Muscle of leg (tissue), 3 donors: ENCODE measurements at regions not wholly inside any gene's neighbourhood (a gene's known extent, or its start where the extent isn't known, plus 50 kb on each side); places are given as distances from the start of the nearest gene placed in this dataset.
"Not testable (repeated sequence)": the region's sequence is repeated elsewhere in the genome, so short reads cannot be mapped to it uniquely, and the experiment has no call there.

Source experiments
- DNase-seq: peaks from one replicate; pipeline ENCODE4 v3.0.0; 2013
- H3K27ac ChIP-seq: one replicate; pipeline ENCODE4 v1.5.1; 2013; ENCODE audit warnings: mild to moderate bottlenecking, low read length, control low read depth
- H3K27me3 ChIP-seq: one replicate; pipeline ENCODE4 v1.6.1; 2013; ENCODE audit warnings: low read length; ENCODE audit not compliant: control insufficient read depth, insufficient read depth
- H3K36me3 ChIP-seq: one replicate; pipeline ENCODE4 v1.6.1; 2013; ENCODE audit warnings: low read length; ENCODE audit not compliant: control insufficient read depth, insufficient read depth
- H3K4me1 ChIP-seq: one replicate; pipeline ENCODE4 v1.6.1; 2013; ENCODE audit warnings: low read length; ENCODE audit not compliant: control insufficient read depth, insufficient read depth
- H3K4me3 ChIP-seq: one replicate; pipeline ENCODE4 v1.5.1; 2013; ENCODE audit warnings: low read length, control low read depth
- H3K9me3 ChIP-seq: replicated peaks from 2 replicates; pipeline ENCODE4 v1.6.1; 2013; ENCODE audit warnings: low read depth, low read length; ENCODE audit not compliant: control insufficient read depth
- WGBS: methylation state at CpG from one replicate; pipeline ENCODE4 v1.1.5; 2013; ENCODE audit warnings: missing lambda C conversion rate; ENCODE audit not compliant: insufficient coverage; 5-methylcytosine and 5-hydroxymethylcytosine counted together

GRCh38 chr13:70253411-70253810 is 145.2 kb upstream of the KLHL1 start:
- no peak for DNase-seq
- WGBS, result no CpG with 5 or more reads among the region's 2 CpGs
- Histone ChIP-seq H3K4me1 (no peaks in the 10 kb centered on the region), H3K36me3 (no peaks in the 10 kb centered on the region), H3K4me3 (no peak overlapping the region), H3K27me3 (no peaks in the 10 kb centered on the region), H3K9me3 (no peaks in the 10 kb centered on the region), H3K27ac (no peak overlapping the region)

- no peaks in the 10 kb centered on the region for H3K27me3 ChIP-seq
- H3K4me1 ChIP-seq, result no peaks in the 10 kb centered on the region
- no peak overlapping the region for H3K27ac ChIP-seq
- H3K36me3 ChIP-seq, result no peaks in the 10 kb centered on the region
- 84% methylated on average over 6 of the region's 8 CpGs for WGBS
- H3K4me3 ChIP-seq, result no peak overlapping the region
- no peaks in the 10 kb centered on the region for H3K9me3 ChIP-seq
- DNase-seq, result no peak
Measured at GRCh38 chr13:70249332-70250064, 141.2 kb upstream of the KLHL1 start.

DNA sequence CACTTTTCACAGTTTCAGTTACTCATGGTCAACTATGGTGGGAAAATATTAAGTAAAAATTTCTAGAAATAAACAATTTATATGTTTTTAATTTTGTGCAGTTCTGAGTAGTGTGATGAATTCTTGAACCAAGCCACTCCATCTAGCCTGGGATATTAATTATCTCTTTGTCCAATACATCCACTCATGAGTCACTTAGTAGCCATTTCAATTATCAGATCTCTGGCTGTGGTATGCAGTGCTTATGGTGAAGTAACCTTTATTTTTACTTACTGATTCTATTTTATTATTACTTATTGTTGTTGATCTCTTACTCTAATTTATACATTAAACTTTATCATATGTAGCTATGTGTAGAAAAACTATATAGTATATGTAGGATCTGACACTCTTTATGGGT is 128.9 kb upstream of the KLHL1 start:
- DNase-seq, result no peak
- no peaks in the 10 kb centered on the region for H3K4me1 ChIP-seq
- no peak overlapping the region for H3K27ac ChIP-seq
- no peaks in the 10 kb centered on the region for H3K9me3 ChIP-seq
- no peaks in the 10 kb centered on the region for H3K36me3 ChIP-seq
- no peaks in the 10 kb centered on the region for H3K27me3 ChIP-seq
- H3K4me3 ChIP-seq, result no peak overlapping the region

DNA sequence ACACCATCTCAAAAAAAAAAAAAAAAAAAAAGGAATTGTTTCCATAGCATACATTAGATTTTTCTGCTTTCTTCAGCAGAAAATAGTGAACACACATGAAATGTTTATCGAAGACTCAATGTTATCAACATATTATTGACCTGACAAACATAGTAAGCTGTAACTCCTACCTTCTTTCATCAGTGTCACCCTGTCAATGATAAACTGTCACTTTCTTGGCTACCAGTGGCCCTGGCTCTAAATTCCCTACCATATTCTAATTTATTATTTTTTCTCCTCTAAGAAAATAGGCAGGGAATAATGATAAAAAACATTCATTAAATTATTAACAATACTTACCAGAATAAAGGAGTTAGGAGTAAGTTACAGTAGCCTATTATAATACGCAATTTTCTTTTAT is 127.3 kb upstream of the KLHL1 start:
- no peaks in the 10 kb centered on the region for H3K36me3 ChIP-seq
- no peaks in the 10 kb centered on the region for H3K9me3 ChIP-seq
- DNase-seq, result no peak
- 100% methylated on average over 1 of the region's 2 CpGs for WGBS
- H3K4me1 ChIP-seq, result no peaks in the 10 kb centered on the region
- H3K4me3 ChIP-seq, result no peak overlapping the region
- H3K27ac ChIP-seq, result no peak overlapping the region
- H3K27me3 ChIP-seq, result no peaks in the 10 kb centered on the region

GRCh38 chr13:70223911-70224310 is 115.7 kb upstream of the KLHL1 start:
- Histone ChIP-seq H3K9me3 (no peaks in the 10 kb centered on the region), H3K27ac (no peak overlapping the region), H3K4me1 (no peaks in the 10 kb centered on the region), H3K27me3 (no peaks in the 10 kb centered on the region), H3K36me3 (no peaks in the 10 kb centered on the region), H3K4me3 (no peak overlapping the region)
- 94% methylated on average over 5 of the region's 6 CpGs for WGBS
- no peak for DNase-seq

DNA sequence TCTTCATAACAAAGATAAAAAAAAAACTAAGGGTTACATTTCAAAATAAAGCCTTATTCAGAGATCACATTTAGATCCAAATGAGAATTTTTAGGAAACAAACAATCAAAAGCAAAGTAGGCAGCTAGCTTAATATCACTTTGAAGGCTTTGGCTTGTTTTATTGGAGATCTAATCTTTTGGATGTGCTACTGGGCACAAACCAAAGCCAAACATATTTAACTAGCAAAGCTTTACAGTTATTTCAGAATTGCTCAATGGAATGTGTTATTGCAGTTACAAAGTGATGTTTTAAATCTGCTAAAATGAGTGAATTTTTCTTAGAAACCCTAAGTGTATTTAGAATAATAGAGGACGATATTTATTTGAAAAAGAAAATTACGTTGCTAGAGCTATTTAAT is 114.7 kb upstream of the KLHL1 start:
- WGBS, result no CpG with 5 or more reads among the region's 2 CpGs
- Histone ChIP-seq H3K27ac (no peak overlapping the region), H3K36me3 (no peaks in the 10 kb centered on the region), H3K4me1 (no peaks in the 10 kb centered on the region), H3K27me3 (no peaks in the 10 kb centered on the region), H3K4me3 (no peak overlapping the region), H3K9me3 (no peaks in the 10 kb centered on the region)
- no peak for DNase-seq

DNA sequence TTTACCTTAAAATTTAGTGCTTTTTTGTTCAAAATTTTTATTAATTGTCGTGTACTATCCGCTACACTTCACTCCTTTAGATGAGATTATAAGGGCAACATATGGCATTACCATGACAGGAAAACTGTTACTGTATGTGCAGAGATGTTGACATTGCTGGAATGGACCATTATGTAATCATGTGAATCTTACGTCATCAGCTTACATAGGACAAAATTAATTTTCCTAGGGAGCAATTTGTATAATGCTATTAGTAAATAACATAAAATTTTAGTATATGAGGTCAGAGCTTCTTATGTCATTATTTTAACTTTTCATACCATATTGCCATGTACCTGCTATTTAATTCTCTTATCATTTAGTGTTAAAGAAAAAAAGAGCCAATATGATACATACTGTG is 110.4 kb upstream of the KLHL1 start:
- H3K4me3 ChIP-seq, result no peak overlapping the region
- H3K36me3 ChIP-seq, result no peaks in the 10 kb centered on the region
- no peaks in the 10 kb centered on the region for H3K9me3 ChIP-seq
- WGBS, result no CpG with 5 or more reads among the region's 3 CpGs
- no peaks in the 10 kb centered on the region for H3K27me3 ChIP-seq
- no peaks in the 10 kb centered on the region for H3K4me1 ChIP-seq
- no peak for DNase-seq
- H3K27ac ChIP-seq, result no peak overlapping the region

DNA sequence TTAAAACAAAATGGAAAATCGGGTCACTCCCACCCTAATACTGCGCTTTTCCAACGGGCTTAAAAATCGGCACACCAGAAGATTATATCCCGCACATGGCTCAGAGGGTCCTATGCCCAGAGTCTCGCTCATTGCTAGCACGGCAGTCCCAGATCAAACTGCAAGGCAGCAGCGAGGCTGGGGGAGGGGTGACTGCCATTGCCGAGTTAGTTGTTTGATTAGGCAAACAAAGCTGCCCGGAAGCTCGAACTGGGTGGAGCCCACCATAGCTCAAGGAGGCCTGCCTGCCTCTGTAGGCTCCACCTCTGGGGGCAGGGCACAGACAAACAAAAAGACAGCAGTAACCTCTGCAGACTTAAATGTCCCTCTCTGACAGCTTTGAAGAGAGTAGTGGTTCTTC is 100.7 kb upstream of the KLHL1 start:
- WGBS, result 100% methylated on average over 1 of the region's 11 CpGs
- not testable (repeated sequence) for H3K27me3 ChIP-seq, H3K4me1 ChIP-seq, H3K4me3 ChIP-seq, H3K9me3 ChIP-seq, H3K36me3 ChIP-seq, DNase-seq, H3K27ac ChIP-seq

- Histone ChIP-seq H3K9me3 (no peaks in the 10 kb centered on the region), H3K4me3 (no peak overlapping the region), H3K36me3 (no peaks in the 10 kb centered on the region), H3K27me3 (no peaks in the 10 kb centered on the region), H3K4me1 (no peaks in the 10 kb centered on the region), H3K27ac (no peak overlapping the region)
- DNase-seq, result no peak
Measured at GRCh38 chr13:70206671-70207070, 98.4 kb upstream of the KLHL1 start.

DNA sequence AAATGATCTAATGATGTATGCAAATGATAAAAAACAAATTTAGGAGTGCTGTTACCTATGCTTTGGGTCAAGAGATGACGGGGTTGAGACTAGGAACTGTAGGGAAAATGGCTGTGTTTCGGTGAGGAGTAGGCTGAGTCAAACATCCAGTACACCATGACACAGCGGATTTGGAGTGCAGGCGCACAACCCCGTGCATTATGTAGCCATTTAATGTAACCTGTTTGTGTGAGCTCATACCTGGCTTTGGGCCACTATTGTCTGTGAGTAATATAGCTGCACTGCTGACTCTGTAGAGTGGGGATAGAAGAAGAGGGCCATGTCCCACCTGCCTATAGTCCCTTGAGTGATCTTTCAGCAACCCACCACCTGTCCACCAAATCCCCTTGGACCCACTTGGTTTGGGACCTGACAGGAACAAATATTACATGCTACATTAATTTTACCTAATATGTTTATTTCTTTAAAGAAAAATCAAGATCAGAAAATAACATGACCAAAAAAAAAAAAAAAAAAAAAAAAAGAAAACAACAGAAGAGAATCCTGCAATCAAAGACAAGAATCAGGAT is 95.5 kb upstream of the KLHL1 start:
- Histone ChIP-seq H3K9me3 (no peaks in the 10 kb centered on the region), H3K4me1 (no peaks in the 10 kb centered on the region), H3K36me3 (no peaks in the 10 kb centered on the region), H3K27me3 (no peaks in the 10 kb centered on the region), H3K27ac (no peak overlapping the region), H3K4me3 (no peak overlapping the region)
- WGBS, result 84% methylated on average over 4 of the region's 5 CpGs
- DNase-seq, result peak; percentile 0

DNA sequence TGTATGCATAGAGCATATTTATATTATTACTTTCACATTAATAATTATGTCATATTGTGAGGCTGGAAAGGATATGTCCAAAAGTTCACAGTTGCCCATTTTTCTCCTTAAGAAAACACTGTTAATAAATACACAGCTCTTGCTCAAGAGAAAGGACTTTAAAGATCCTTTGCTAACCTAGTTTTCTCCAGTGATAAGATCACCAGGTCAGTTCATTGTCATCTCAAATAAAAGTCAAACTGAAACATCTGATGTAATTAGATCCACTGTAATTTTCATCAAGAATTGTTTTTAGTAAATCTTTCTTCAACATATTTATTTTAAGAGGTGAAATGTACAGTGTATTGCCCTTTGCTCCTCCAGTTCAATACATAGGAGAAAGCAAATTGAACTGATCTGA is 82.8 kb upstream of the KLHL1 start:
- Histone ChIP-seq H3K36me3 (no peaks in the 10 kb centered on the region), H3K4me1 (no peaks in the 10 kb centered on the region), H3K27ac (no peak overlapping the region), H3K4me3 (no peak overlapping the region), H3K9me3 (no peaks in the 10 kb centered on the region), H3K27me3 (no peaks in the 10 kb centered on the region)
- no peak for DNase-seq
